PC-3 (cell line): ENCODE measurements at regions not wholly inside any gene's neighbourhood (a gene's known extent, or its start where the extent isn't known, plus 50 kb on each side); places are given as distances from the start of the nearest gene placed in this dataset.

Experiments used
- ATAC-seq: fragments of 200-7000 bp; cut with Tn5 transposase; 2 replicates; pipeline ENCODE4 v1.9.1; 2020; ENCODE audit warnings: mild to moderate bottlenecking, moderate library complexity
- BruUV-seq: library from RNA; stranded (reverse); fragments of 400-500 nt; replicated peaks from 2 replicates; lab custom pipeline; 2021; lab: Mats Ljungman, UMichigan
- CTCF ChIA-PET: fragments of 300-600 bp; sonication (Branson Sonifier 250); formaldehyde crosslinking; loops from one replicate; lab custom pipeline; 2022; ENCODE audit warnings: antibody characterized with exemption; lab: Charles Lee
- POLR2A ChIA-PET: fragments of 300-600 bp; sonication (Branson Sonifier 250); formaldehyde crosslinking; loops from one replicate; lab custom pipeline; 2022; ENCODE audit warnings: antibody characterized with exemption; ENCODE audit not compliant: unreplicated experiment; lab: Charles Lee
- DNase-seq: peaks from one replicate; pipeline ENCODE4 v3.0.0-alpha.2; 2015
- H2AFZ ChIP-seq: fragments of 300-600 bp; sonication (generic); 2 replicates; pipeline ENCODE4 v1.6.0; 2016; ENCODE audit warnings: antibody characterized with exemption, low read length
- H3F3A ChIP-seq: fragments of 300-600 bp; sonication (generic); one replicate; pipeline ENCODE4 v1.6.0; 2017; ENCODE audit warnings: antibody characterized with exemption, low read length, control low read depth, mild to moderate bottlenecking; ENCODE audit not compliant: unreplicated experiment
- H3K27ac ChIP-seq: fragments of 300-600 bp; sonication (generic); 2 replicates; pipeline ENCODE4 v1.5.1; 2016; ENCODE audit warnings: mild to moderate bottlenecking, low read length
- H3K27me3 ChIP-seq: fragments of 300-600 bp; sonication (generic); 2 replicates; pipeline ENCODE4 v1.6.1; 2016; ENCODE audit warnings: low read length, mixed read lengths
- H3K36me3 ChIP-seq: fragments of 300-600 bp; sonication (generic); 2 replicates; pipeline ENCODE4 v1.6.1; 2016; ENCODE audit warnings: low read depth, mixed run types, low read length, mixed read lengths
- H3K4me1 ChIP-seq: fragments of 300-600 bp; sonication (generic); 2 replicates; pipeline ENCODE4 v1.5.1; 2016; ENCODE audit warnings: low read length; ENCODE audit not compliant: insufficient read depth
- H3K4me2 ChIP-seq: fragments of 300-600 bp; sonication (generic); 2 replicates; pipeline ENCODE4 v1.6.0; 2016; ENCODE audit warnings: low read length
- H3K4me3 ChIP-seq: fragments of 300-600 bp; sonication (generic); 2 replicates; pipeline ENCODE4 v1.5.1; 2016; ENCODE audit warnings: mild to moderate bottlenecking, low read length, mixed read lengths
- H3K79me2 ChIP-seq: fragments of 300-600 bp; sonication (generic); 2 replicates; pipeline ENCODE4 v1.6.1; 2017; ENCODE audit warnings: low read length, mixed read lengths
- H3K9ac ChIP-seq: fragments of 300-600 bp; sonication (generic); 2 replicates; pipeline ENCODE4 v1.6.0; 2016; ENCODE audit warnings: mild to moderate bottlenecking, low read length
- H3K9me2 ChIP-seq: fragments of 300-600 bp; sonication (generic); replicated peaks from 2 replicates; pipeline ENCODE4 v1.6.1; 2016; ENCODE audit warnings: mixed run types, low read length, mixed read lengths
- H3K9me3 ChIP-seq: fragments of 300-600 bp; sonication (generic); 2 replicates; pipeline ENCODE4 v1.6.1; 2016; ENCODE audit warnings: low read length, mixed read lengths
- H4K20me1 ChIP-seq: fragments of 300-600 bp; sonication (generic); 2 replicates; pipeline ENCODE4 v1.6.1; 2016; ENCODE audit warnings: low read length, mixed read lengths
- EZH2 ChIP-seq: fragments of 300-600 bp; sonication (generic); IDR thresholded peaks from one replicate; pipeline ENCODE4 v1.6.1; 2017; ENCODE audit warnings: antibody characterized with exemption, mild to moderate bottlenecking, low read length; ENCODE audit not compliant: unreplicated experiment
- EZH2phosphoT487 ChIP-seq: fragments of 300-600 bp; sonication (generic); IDR thresholded peaks from 2 replicates; pipeline ENCODE4 v1.6.1; 2018; ENCODE audit warnings: mild to moderate bottlenecking, antibody characterized with exemption, low read length, borderline replicate concordance
- intact Hi-C: fragments of 100-400 bp; cut with micrococcal nuclease; formaldehyde crosslinking; loops from 2 replicates; pipeline ENCODE4 v1.9.0; 2023
- TF ChIP-seq, protein P1 (sequence below): fragments of 300-600 bp; sonication (generic); conservative IDR thresholded peaks from 2 replicates; pipeline ENCODE4 v1.5.1; 2017; ENCODE audit warnings: antibody characterized with exemption, low read depth, mild to moderate bottlenecking, low read length

DNA sequence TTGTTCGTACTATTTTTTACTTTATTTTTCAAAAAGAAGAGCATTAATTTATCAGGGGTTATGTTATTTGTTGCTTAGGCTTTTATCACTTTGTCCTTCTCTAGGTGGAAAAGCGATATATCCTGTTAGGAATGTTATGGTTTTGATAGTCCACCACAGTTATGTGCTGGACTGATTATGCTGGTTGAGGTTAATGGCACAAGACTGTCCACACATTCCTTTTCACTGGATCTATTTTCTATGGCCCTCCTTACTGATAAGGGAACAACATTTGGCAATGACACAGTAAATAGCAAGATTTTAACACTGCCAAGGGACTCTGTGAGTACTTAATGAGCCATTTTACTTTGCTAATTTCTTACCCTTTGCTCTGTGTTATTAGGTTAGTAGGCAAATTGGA, 1212.3 kb downstream of the NXPH1 start:
- H4K20me1 ChIP-seq = no peaks in the 10 kb centered on the region
- H3F3A ChIP-seq = no peaks in the 10 kb centered on the region
- TF ChIP-seq, protein P1, sequence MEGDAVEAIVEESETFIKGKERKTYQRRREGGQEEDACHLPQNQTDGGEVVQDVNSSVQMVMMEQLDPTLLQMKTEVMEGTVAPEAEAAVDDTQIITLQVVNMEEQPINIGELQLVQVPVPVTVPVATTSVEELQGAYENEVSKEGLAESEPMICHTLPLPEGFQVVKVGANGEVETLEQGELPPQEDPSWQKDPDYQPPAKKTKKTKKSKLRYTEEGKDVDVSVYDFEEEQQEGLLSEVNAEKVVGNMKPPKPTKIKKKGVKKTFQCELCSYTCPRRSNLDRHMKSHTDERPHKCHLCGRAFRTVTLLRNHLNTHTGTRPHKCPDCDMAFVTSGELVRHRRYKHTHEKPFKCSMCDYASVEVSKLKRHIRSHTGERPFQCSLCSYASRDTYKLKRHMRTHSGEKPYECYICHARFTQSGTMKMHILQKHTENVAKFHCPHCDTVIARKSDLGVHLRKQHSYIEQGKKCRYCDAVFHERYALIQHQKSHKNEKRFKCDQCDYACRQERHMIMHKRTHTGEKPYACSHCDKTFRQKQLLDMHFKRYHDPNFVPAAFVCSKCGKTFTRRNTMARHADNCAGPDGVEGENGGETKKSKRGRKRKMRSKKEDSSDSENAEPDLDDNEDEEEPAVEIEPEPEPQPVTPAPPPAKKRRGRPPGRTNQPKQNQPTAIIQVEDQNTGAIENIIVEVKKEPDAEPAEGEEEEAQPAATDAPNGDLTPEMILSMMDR = no peak
- TF ChIP-seq EZH2 (no peak), EZH2phosphoT487 (no peak)
- intact Hi-C loops = no loop called here
- H3K79me2 ChIP-seq = no peaks in the 10 kb centered on the region
- no peaks in the 10 kb centered on the region for H3K9me2 ChIP-seq
- CTCF ChIA-PET = no interaction called here
- H3K9ac ChIP-seq = no peak overlapping the region
- H3K4me2 ChIP-seq = no peak overlapping the region
- ATAC-seq = no peak
- H3K4me1 ChIP-seq = no peaks in the 10 kb centered on the region
- H3K36me3 ChIP-seq = no peaks in the 10 kb centered on the region
- no peak overlapping the region for H2AFZ ChIP-seq
- POLR2A ChIA-PET = no interaction called here
- DNase-seq = no peak
- H3K27me3 ChIP-seq = no peaks in the 10 kb centered on the region
- no peak overlapping the region for H3K27ac ChIP-seq
- no peak overlapping the region for H3K4me3 ChIP-seq
- no TSS peak for BruUV-seq
- H3K9me3 ChIP-seq = no peaks in the 10 kb centered on the region

DNA sequence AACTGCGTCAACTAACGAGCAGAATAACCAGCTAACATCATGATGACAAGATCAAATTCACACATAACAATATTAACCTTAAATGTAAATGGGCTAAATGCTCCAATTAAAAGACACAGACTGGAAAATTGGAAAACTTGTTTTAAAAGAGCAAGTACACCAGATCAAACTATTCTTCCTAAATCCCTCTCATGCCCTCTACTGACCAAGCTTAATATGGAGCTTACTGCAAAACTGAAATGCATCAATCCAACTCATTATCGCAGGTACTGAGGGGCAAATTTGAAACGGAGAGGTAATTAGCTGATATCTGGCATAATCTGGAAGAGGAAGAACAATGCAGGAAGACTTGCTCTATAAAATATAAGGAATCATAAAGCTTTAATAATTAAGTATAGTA, 1223.8 kb downstream of the NXPH1 start:
- H3K27ac ChIP-seq = no peak overlapping the region
- H3F3A ChIP-seq = no peaks in the 10 kb centered on the region
- no peaks in the 10 kb centered on the region for H3K79me2 ChIP-seq
- ATAC-seq = peak; percentile 45; the same call in 1 of the 2 replicates
- intact Hi-C loops = no loop called here
- TF ChIP-seq, protein P1 = peak; percentile 40; the same call in 1 of the 2 replicates
- TF ChIP-seq EZH2phosphoT487 = no peak
- H3K9me3 ChIP-seq = no peaks in the 10 kb centered on the region
- CTCF ChIA-PET = interaction anchor here (0.5 kb wide), 2 partner anchors 471 to 801 kb away, joined by 3 read pairs; no protein-coding TSS in a partner anchor
- DNase-seq = peak; percentile 24
- H3K9me2 ChIP-seq = no peaks in the 10 kb centered on the region
- no peak overlapping the region for H3K9ac ChIP-seq
- no peaks in the 10 kb centered on the region for H4K20me1 ChIP-seq
- no peaks in the 10 kb centered on the region for H3K4me1 ChIP-seq
- H3K36me3 ChIP-seq = no peaks in the 10 kb centered on the region
- no peak overlapping the region for H2AFZ ChIP-seq
- BruUV-seq = no TSS peak
- H3K4me2 ChIP-seq = no peak overlapping the region
- POLR2A ChIA-PET = no interaction called here
- H3K27me3 ChIP-seq = no peaks in the 10 kb centered on the region
- no peak overlapping the region for H3K4me3 ChIP-seq

DNA sequence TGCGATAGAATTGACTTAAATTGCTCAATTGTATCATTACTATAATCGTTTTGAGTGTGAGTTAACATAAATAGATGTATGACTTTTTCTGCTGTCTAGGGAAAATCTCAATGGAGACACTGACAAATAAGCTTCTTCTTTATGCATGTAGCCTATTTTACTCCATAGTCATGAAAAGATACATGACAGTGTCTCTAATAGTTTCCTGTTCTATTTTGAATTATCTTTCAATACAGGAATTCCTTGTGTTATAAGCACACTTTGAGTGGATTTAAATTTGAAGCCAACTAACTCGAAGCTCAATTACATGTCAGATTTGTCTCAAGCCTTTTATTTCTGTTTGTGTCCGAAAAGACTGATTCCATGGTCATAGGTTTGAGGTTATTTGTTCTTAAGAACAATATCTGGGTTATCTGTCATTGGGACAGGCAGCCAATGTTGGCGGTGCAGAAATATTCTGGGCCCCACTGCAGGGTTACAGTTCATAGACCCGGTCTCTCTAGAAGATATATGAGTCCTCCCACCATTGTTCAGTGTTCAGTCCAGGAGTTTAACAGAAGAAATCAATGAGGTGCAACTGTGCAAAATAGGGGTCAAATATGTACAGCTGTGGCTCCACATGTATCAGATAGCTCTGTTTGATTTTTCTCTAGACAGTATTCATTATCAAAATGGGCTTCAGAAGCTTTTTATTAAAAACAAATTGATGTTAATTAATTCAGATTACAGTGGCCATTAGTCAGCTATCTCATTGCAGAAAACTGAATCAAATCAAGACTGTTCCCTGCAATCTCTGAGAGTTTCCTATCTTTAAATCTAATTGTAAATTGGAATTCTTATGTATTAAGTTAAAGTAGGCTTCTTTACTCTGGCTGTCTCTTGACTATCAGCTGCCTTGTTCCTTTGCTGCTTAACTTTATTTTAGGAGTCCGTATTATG, 1238.8 kb downstream of the NXPH1 start:
- no peaks in the 10 kb centered on the region for H3K36me3 ChIP-seq
- H3K9me3 ChIP-seq = no peaks in the 10 kb centered on the region
- no TSS peak for BruUV-seq
- H3K4me1 ChIP-seq = no peaks in the 10 kb centered on the region
- H3K4me3 ChIP-seq = no peak overlapping the region
- no peak overlapping the region for H2AFZ ChIP-seq
- no peaks in the 10 kb centered on the region for H4K20me1 ChIP-seq
- H3K9ac ChIP-seq = no peak overlapping the region
- ATAC-seq (no peak), DNase-seq (no peak)
- H3F3A ChIP-seq = no peaks in the 10 kb centered on the region
- ChIA-PET POLR2A (no interaction called here), CTCF (no interaction called here)
- H3K27me3 ChIP-seq = no peaks in the 10 kb centered on the region
- no peaks in the 10 kb centered on the region for H3K79me2 ChIP-seq
- intact Hi-C loops = no loop called here
- no peak overlapping the region for H3K4me2 ChIP-seq
- no peak overlapping the region for H3K27ac ChIP-seq
- TF ChIP-seq, protein P1 = no peak
- TF ChIP-seq EZH2 (no peak), EZH2phosphoT487 (no peak)
- no peaks in the 10 kb centered on the region for H3K9me2 ChIP-seq
